H9 (cell line): ENCODE measurements at regions not wholly inside any gene's neighbourhood (a gene's known extent, or its start where the extent isn't known, plus 50 kb on each side); places are given as distances from the start of the nearest gene placed in this dataset.

ENCODE experiments used
- DNase-seq: peaks from one replicate; pipeline ENCODE4 v3.0.0-alpha.2; 2017
- H2AFZ ChIP-seq: one replicate; pipeline ENCODE4 v1.6.1; 2013; ENCODE audit warnings: mild to moderate bottlenecking, low read length, control low read depth, moderate library complexity
- H2AK5ac ChIP-seq: 2 replicates; pipeline ENCODE4 v1.6.1; 2013; ENCODE audit warnings: low read length, control low read depth, mixed read lengths; ENCODE audit not compliant: insufficient read length
- H2BK120ac ChIP-seq: one replicate; pipeline ENCODE4 v1.6.1; 2013; ENCODE audit warnings: low read depth, mild to moderate bottlenecking, low read length, control low read depth, inconsistent platforms; ENCODE audit not compliant: poor library complexity, severe bottlenecking
- H2BK12ac ChIP-seq: 2 replicates; pipeline ENCODE4 v1.6.1; 2013; ENCODE audit warnings: low read length, control low read depth, mixed read lengths, low read depth; ENCODE audit not compliant: insufficient read length
- H2BK15ac ChIP-seq: 2 replicates; pipeline ENCODE4 v1.6.1; 2013; ENCODE audit warnings: low read depth, low read length, control low read depth
- H2BK20ac ChIP-seq: one replicate; pipeline ENCODE4 v1.6.1; 2013; ENCODE audit warnings: low read depth, mild to moderate bottlenecking, low read length, control low read depth, inconsistent platforms; ENCODE audit not compliant: poor library complexity, severe bottlenecking
- H2BK5ac ChIP-seq: 2 replicates; pipeline ENCODE4 v1.6.1; 2013; ENCODE audit warnings: low read length, control low read depth, mixed read lengths; ENCODE audit not compliant: insufficient read length
- H3K14ac ChIP-seq: 2 replicates; pipeline ENCODE4 v1.6.1; 2013; ENCODE audit warnings: low read length, control low read depth; ENCODE audit not compliant: insufficient read depth
- H3K18ac ChIP-seq: 2 replicates; pipeline ENCODE4 v1.6.1; 2013; ENCODE audit warnings: low read depth, mild to moderate bottlenecking, mixed read lengths, low read length, control low read depth; ENCODE audit not compliant: insufficient read length
- H3K23ac ChIP-seq: 2 replicates; pipeline ENCODE4 v1.6.1; 2013; ENCODE audit warnings: low read length, control low read depth, mixed read lengths, low read depth; ENCODE audit not compliant: insufficient read length
- H3K23me2 ChIP-seq: 2 replicates; pipeline ENCODE4 v1.6.1; 2013; ENCODE audit warnings: low read depth, mild to moderate bottlenecking, mixed read lengths, low read length, control low read depth; ENCODE audit not compliant: insufficient read length, poor library complexity, severe bottlenecking
- H3K27ac ChIP-seq: 2 replicates; pipeline ENCODE4 v1.5.1; 2013; ENCODE audit warnings: low read length, control low read depth, mixed read lengths, low read depth; ENCODE audit not compliant: insufficient read length
- H3K27me3 ChIP-seq: 2 replicates; pipeline ENCODE4 v1.6.1; 2013; ENCODE audit warnings: low read length, control low read depth, inconsistent platforms; ENCODE audit not compliant: insufficient read depth
- H3K4ac ChIP-seq: 2 replicates; pipeline ENCODE4 v1.6.1; 2013; ENCODE audit warnings: low read depth, mild to moderate bottlenecking, control low read depth, inconsistent platforms, low read length, moderate library complexity
- H3K4me1 ChIP-seq: 2 replicates; pipeline ENCODE4 v1.6.1; 2013; ENCODE audit warnings: low read length, control low read depth, inconsistent platforms; ENCODE audit not compliant: insufficient read depth
- H3K4me2 ChIP-seq: 2 replicates; pipeline ENCODE4 v1.6.1; 2013; ENCODE audit warnings: low read length, control low read depth, mixed read lengths; ENCODE audit not compliant: insufficient read length, insufficient read depth
- H3K56ac ChIP-seq: 2 replicates; pipeline ENCODE4 v1.6.1; 2013; ENCODE audit warnings: low read depth, mild to moderate bottlenecking, mixed read lengths, low read length, control low read depth; ENCODE audit not compliant: insufficient read length
- H3K79me1 ChIP-seq: 2 replicates; pipeline ENCODE4 v1.6.1; 2013; ENCODE audit warnings: low read depth, mild to moderate bottlenecking, moderate library complexity, low read length, control low read depth, inconsistent platforms; ENCODE audit not compliant: insufficient read depth, poor library complexity, severe bottlenecking
- H3K79me2 ChIP-seq: 2 replicates; pipeline ENCODE4 v1.6.1; 2013; ENCODE audit warnings: low read length, control low read depth, inconsistent platforms; ENCODE audit not compliant: insufficient read depth
- H3K9ac ChIP-seq: 2 replicates; pipeline ENCODE4 v1.6.1; 2013; ENCODE audit warnings: low read length, control low read depth, mixed read lengths; ENCODE audit not compliant: insufficient read length; ENCODE audit errors: extremely low read depth
- H3K9me3 ChIP-seq: one replicate; pipeline ENCODE4 v1.6.1; 2013; ENCODE audit warnings: low read depth, low read length, inconsistent platforms; ENCODE audit not compliant: control insufficient read depth
- H3T11ph ChIP-seq: one replicate; pipeline ENCODE4 v1.6.1; 2013; ENCODE audit warnings: mild to moderate bottlenecking, low read length, control low read depth, inconsistent platforms
- H4K20me1 ChIP-seq: one replicate; pipeline ENCODE4 v1.6.1; 2013; ENCODE audit not compliant: control insufficient read depth, insufficient read length, insufficient read depth
- H4K5ac ChIP-seq: 2 replicates; pipeline ENCODE4 v1.6.1; 2013; ENCODE audit warnings: low read depth, mild to moderate bottlenecking, mixed read lengths, low read length, control low read depth; ENCODE audit not compliant: insufficient read length
- H4K8ac ChIP-seq: replicated peaks from 2 replicates; pipeline ENCODE4 v1.6.1; 2013; ENCODE audit warnings: low read length, control low read depth, mixed read lengths, low read depth; ENCODE audit not compliant: insufficient read length
- H4K91ac ChIP-seq: 2 replicates; pipeline ENCODE4 v1.6.1; 2013; ENCODE audit warnings: low read depth, mild to moderate bottlenecking, moderate library complexity, mixed read lengths, low read length, control low read depth; ENCODE audit not compliant: insufficient read length
- H3K27ac Mint-ChIP-seq, 3 experiments: 2 replicates in 2 of 3; 3 replicates in 1 of 3; pipeline ENCODE4 v1.8.0; 2020 to 2021; ENCODE audit warnings: mixed read lengths in 3 of 3, mild to moderate bottlenecking in 1 of 3, moderate library complexity in 1 of 3
- H3K27me3 Mint-ChIP-seq: 2 replicates; pipeline ENCODE4 v1.8.0; 2021; ENCODE audit warnings: low read depth, mild to moderate bottlenecking, moderate library complexity, mixed read lengths
- H3K36me3 Mint-ChIP-seq, 3 experiments: 2 replicates in 2 of 3; 3 replicates in 1 of 3; pipeline ENCODE4 v1.8.0; 2020 to 2021; ENCODE audit warnings: low read depth in 3 of 3, mixed read lengths in 3 of 3; ENCODE audit not compliant: insufficient read depth in 1 of 3
- H3K4me1 Mint-ChIP-seq, 2 experiments: 2 replicates each; pipeline ENCODE4 v1.8.0; 2020; ENCODE audit warnings: mixed read lengths in 2 of 2
- H3K4me3 Mint-ChIP-seq, 2 experiments: 2 replicates in 1 of 2; 3 replicates in 1 of 2; pipeline ENCODE4 v1.8.0; 2020 to 2021; ENCODE audit warnings: mild to moderate bottlenecking in 2 of 2, mixed read lengths in 2 of 2, moderate library complexity in 1 of 2
- H3K9me3 Mint-ChIP-seq, 2 experiments: 2 replicates in 1 of 2; 3 replicates in 1 of 2; pipeline ENCODE4 v1.8.0; 2020; ENCODE audit warnings: mild to moderate bottlenecking in 2 of 2, mixed read lengths in 2 of 2, moderate library complexity in 1 of 2
- CTCF ChIP-seq: fragments of 200-600 bp; sonication (generic); conservative IDR thresholded peaks from 3 replicates; pipeline ENCODE4 v1.8.0; 2021; ENCODE audit warnings: antibody characterized with exemption, mild to moderate bottlenecking
- WGBS: extraction: QIAGEN DNeasy Blood & Tissue Kit; methylation state at CpG from one replicate; pipeline ENCODE4 v1.1.7; 2013; ENCODE audit warnings: missing lambda C conversion rate, low lambda C conversion rate, mixed read lengths; ENCODE audit not compliant: insufficient read length; ENCODE audit errors: extremely low coverage; 5-methylcytosine and 5-hydroxymethylcytosine counted together

- H3K9me3 ChIP-seq = no peaks in the 10 kb centered on the region
- WGBS = no CpG with 5 or more reads among the region's 11 CpGs
- TF ChIP-seq CTCF = no peak
- Mint-ChIP-seq H3K9me3 (no peaks in the 10 kb centered on the region), H3K27ac (0 out of 7 replicates have a peak overlapping the region, but pooled peaks of 1 of the 3 experiments have one; percentile 61), H3K27me3 (peaks cover 14% of the 10 kb centered on the region), H3K4me1 (peaks cover 0 to 4% of the 10 kb centered on the region in 2 experiments; a peak in 2 of 4 replicates), H3K36me3 (no peaks in the 10 kb centered on the region), H3K4me3 (no peak overlapping the region)
- H3K79me2 ChIP-seq = no peaks in the 10 kb centered on the region
- no peak overlapping the region for H3K4ac ChIP-seq
- no peak overlapping the region for H2AK5ac ChIP-seq
- no peaks in the 10 kb centered on the region for H3K23me2 ChIP-seq
- no peak overlapping the region for H2BK12ac ChIP-seq
- no peak overlapping the region for H4K5ac ChIP-seq
- H3K14ac ChIP-seq = no peak overlapping the region
- no peak overlapping the region for H3K56ac ChIP-seq
- H3K18ac ChIP-seq = no peak overlapping the region
- no peaks in the 10 kb centered on the region for H3K27me3 ChIP-seq
- no peak overlapping the region for H2BK5ac ChIP-seq
- no peak overlapping the region for H4K8ac ChIP-seq
- no peaks in the 10 kb centered on the region for H4K20me1 ChIP-seq
- H2BK120ac ChIP-seq = no peak overlapping the region
- no peak overlapping the region for H4K91ac ChIP-seq
- no peak overlapping the region for H3K4me2 ChIP-seq
- H2BK20ac ChIP-seq = no peak overlapping the region
- no peaks in the 10 kb centered on the region for H3K4me1 ChIP-seq
- no peak overlapping the region for H3K9ac ChIP-seq
- H3K27ac ChIP-seq = no peak overlapping the region
- no peak overlapping the region for H2AFZ ChIP-seq
- no peak overlapping the region for H3T11ph ChIP-seq
- H3K79me1 ChIP-seq = no peaks in the 10 kb centered on the region
- no peak overlapping the region for H2BK15ac ChIP-seq
- no peak for DNase-seq
- H3K23ac ChIP-seq = no peak overlapping the region
These were observed 129.1 kb downstream of the AIPL1 start for GRCh38 chr17:6305613-6306360.
